AG04450 (cell line): ENCODE measurements at regions not wholly inside any gene's neighbourhood (a gene's known extent, or its start where the extent isn't known, plus 50 kb on each side); places are given as distances from the start of the nearest gene placed in this dataset.

Experiments used
- CTCF ChIA-PET: fragments of 300-600, 350-600 bp; formaldehyde crosslinking; extraction: SDS; loops from one replicate; lab custom pipeline; 2022; ENCODE audit warnings: antibody characterized with exemption, inconsistent platforms; lab: Charles Lee
- POLR2A ChIA-PET: fragments of 350-600 bp; formaldehyde crosslinking; extraction: SDS; loops from one replicate; lab custom pipeline; 2021; ENCODE audit warnings: antibody characterized with exemption, inconsistent platforms; lab: Yijun Ruan, JAX
- DNase-seq: peaks from one replicate; pipeline ENCODE4 v3.0.0-alpha.2; 2011; ENCODE audit warnings: low read depth, low spot score
- H3K27ac ChIP-seq: one replicate; pipeline ENCODE4 v1.5.1; 2012; ENCODE audit warnings: low read depth, low read length, control low read depth
- H3K27me3 ChIP-seq: one replicate; pipeline ENCODE4 v1.6.0; 2012; ENCODE audit warnings: low read length; ENCODE audit not compliant: control insufficient read depth, insufficient read depth
- H3K4me3 ChIP-seq: 2 replicates; pipeline ENCODE4 v1.5.1; 2011; ENCODE audit warnings: mild to moderate bottlenecking, low read depth, low read length, control low read depth
- H3K9me3 ChIP-seq: 2 replicates; pipeline ENCODE4 v1.5.1; 2012; ENCODE audit warnings: low read length; ENCODE audit not compliant: control insufficient read depth, insufficient read depth
- CTCF ChIP-seq: IDR thresholded peaks from 2 replicates; pipeline ENCODE4 v1.5.1; 2011; ENCODE audit warnings: low read depth, low read length, control low read depth, inconsistent platforms

GRCh38 chr2:167790189-167790588, 457.2 kb downstream of the STK39 start:
- no peak for DNase-seq
- POLR2A ChIA-PET, result no interaction called here
- Histone ChIP-seq H3K27me3 (no peaks in the 10 kb centered on the region), H3K27ac (no peak overlapping the region), H3K9me3 (no peaks in the 10 kb centered on the region), H3K4me3 (no peak overlapping the region)
- TF ChIP-seq CTCF, result no peak
- CTCF ChIA-PET, result no interaction called here

GRCh38 chr2:167787562-167787961, 459.8 kb downstream of the STK39 start:
- no peak for TF ChIP-seq CTCF
- POLR2A ChIA-PET, result no interaction called here
- Histone ChIP-seq H3K9me3 (no peaks in the 10 kb centered on the region), H3K4me3 (no peak overlapping the region), H3K27me3 (no peaks in the 10 kb centered on the region), H3K27ac (no peak overlapping the region)
- CTCF ChIA-PET, result no interaction called here
- no peak for DNase-seq

DNA sequence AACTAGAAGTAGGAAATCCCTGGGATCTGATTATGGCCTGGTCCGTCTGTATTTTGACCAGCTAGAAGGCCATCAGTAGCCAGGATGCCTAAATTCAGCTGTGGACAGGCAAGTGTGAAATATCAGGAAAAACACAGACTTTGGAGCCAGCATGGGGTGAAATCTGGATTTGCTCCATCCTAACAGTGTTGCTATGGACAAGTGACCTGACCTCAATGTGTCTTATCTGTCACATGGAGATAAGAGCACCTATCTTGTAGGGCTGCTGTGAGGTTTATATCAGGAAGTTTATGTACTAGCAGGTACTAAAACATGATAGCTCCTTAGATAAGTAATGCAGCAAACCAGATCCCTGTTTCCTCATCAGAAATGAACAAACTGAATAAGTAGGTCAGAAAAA, 460.4 kb downstream of the STK39 start:
- no peak overlapping the region for H3K27ac ChIP-seq
- no peaks in the 10 kb centered on the region for H3K9me3 ChIP-seq
- no peak overlapping the region for H3K4me3 ChIP-seq
- CTCF ChIA-PET, result no interaction called here
- DNase-seq, result no peak
- no peaks in the 10 kb centered on the region for H3K27me3 ChIP-seq
- TF ChIP-seq CTCF, result no peak
- POLR2A ChIA-PET, result no interaction called here

DNA sequence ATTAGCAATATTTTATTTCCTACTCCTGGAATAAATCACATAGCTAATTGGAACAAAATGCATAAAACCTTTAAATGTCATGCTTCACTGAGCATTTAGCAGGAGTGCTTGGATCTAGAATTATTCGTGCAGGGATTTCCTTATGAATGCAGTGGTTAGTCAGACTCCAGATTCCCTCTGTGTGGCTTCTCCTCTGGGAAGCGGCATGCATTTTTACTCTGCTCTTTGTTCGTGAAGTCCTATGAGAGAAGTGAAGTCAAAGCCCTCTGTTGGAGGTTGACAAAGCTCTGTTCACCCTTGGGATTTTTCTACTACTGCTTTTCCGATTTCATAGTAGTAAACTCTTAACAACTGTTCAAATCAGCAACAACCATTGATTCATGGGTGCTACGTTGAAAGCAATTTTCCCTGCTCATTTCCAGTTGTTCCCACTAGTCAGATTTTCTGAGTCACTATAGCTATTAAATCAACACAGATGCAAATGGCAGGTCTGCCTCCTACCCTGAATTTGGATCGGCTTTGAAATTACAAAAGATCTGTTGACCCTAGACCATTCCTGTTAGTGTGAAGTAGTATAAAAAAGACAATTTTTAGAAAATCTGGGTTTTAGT, 461.7 kb downstream of the STK39 start:
- POLR2A ChIA-PET, result no interaction called here
- DNase-seq, result no peak
- no peak for TF ChIP-seq CTCF

DNA sequence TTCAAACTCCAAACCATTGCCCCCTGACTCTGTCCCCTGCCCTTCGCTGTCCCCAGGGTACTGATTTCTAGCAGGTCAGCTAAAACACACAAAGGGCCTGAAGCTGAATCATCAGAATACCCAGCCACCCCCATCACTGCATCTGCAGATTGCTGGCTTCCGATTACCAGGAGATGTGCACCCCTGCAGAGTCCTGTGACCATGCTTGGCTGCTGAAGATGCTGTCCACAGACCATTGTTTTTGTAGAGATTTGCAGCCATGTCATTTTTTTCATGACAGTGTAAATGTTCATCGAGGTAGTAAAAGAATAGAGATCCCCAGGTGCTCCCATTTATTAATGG, 463.3 kb downstream of the STK39 start:
- POLR2A ChIA-PET, result no interaction called here
- DNase-seq, result no peak
- Histone ChIP-seq H3K9me3 (no peaks in the 10 kb centered on the region), H3K27ac (no peak overlapping the region), H3K4me3 (no peak overlapping the region), H3K27me3 (no peaks in the 10 kb centered on the region)
- TF ChIP-seq CTCF, result no peak
- CTCF ChIA-PET, result no interaction called here

More for the DNA sequence above, 461.7 kb downstream of the STK39 start:
- CTCF ChIA-PET, result no interaction called here
- Histone ChIP-seq H3K9me3 (no peaks in the 10 kb centered on the region), H3K27ac (no peak overlapping the region), H3K27me3 (no peaks in the 10 kb centered on the region), H3K4me3 (no peak overlapping the region)
